Calu3 (cell line): ENCODE measurements at regions not wholly inside any gene's neighbourhood (a gene's known extent, or its start where the extent isn't known, plus 50 kb on each side); places are given as distances from the start of the nearest gene placed in this dataset.
A peak's percentile ranks its signal among the peaks of the same experiment; 100 is the strongest.

Source experiments
- BruUV-seq: library from RNA; stranded (reverse); fragments of 400-500 nt; replicated peaks from 2 replicates; lab custom pipeline; 2021; lab: Mats Ljungman, UMichigan
- CTCF ChIA-PET: fragments of 300-600 bp; sonication (Branson Sonifier 250); formaldehyde crosslinking; loops from one replicate; lab custom pipeline; 2022; ENCODE audit warnings: antibody characterized with exemption; lab: Charles Lee
- DNase-seq: peaks from one replicate; pipeline ENCODE4 v3.0.0; 2022
- H3K27ac Mint-ChIP-seq: one replicate; pipeline ENCODE4 v1.8.0; 2022; ENCODE audit warnings: mixed read lengths; ENCODE audit not compliant: unreplicated experiment
- H3K27me3 Mint-ChIP-seq: one replicate; pipeline ENCODE4 v1.8.0; 2022; ENCODE audit warnings: mixed read lengths; ENCODE audit not compliant: unreplicated experiment
- H3K36me3 Mint-ChIP-seq: one replicate; pipeline ENCODE4 v1.8.0; 2022; ENCODE audit warnings: mild to moderate bottlenecking, moderate library complexity, mixed read lengths; ENCODE audit not compliant: insufficient read depth, unreplicated experiment
- H3K4me1 Mint-ChIP-seq: one replicate; pipeline ENCODE4 v1.8.0; 2022; ENCODE audit warnings: mild to moderate bottlenecking, low read depth, mixed read lengths; ENCODE audit not compliant: unreplicated experiment
- H3K4me3 Mint-ChIP-seq: one replicate; pipeline ENCODE4 v1.8.0; 2022; ENCODE audit warnings: mild to moderate bottlenecking, low read depth, moderate library complexity, mixed read lengths; ENCODE audit not compliant: unreplicated experiment
- H3K9me3 Mint-ChIP-seq: one replicate; pipeline ENCODE4 v1.8.0; 2022; ENCODE audit warnings: low read depth, mixed read lengths; ENCODE audit not compliant: unreplicated experiment
- intact Hi-C: fragments of 100-400 bp; cut with micrococcal nuclease; formaldehyde crosslinking; loops from one replicate; pipeline ENCODE4 v1.10.0; 2022; ENCODE audit not compliant: unreplicated experiment
- TF ChIP-seq, protein P1 (sequence below): fragments of 200-600 bp; IDR thresholded peaks from one replicate; pipeline ENCODE4 v1.8.0; 2022; ENCODE audit warnings: antibody characterized with exemption; ENCODE audit not compliant: unreplicated experiment

- H3K36me3 Mint-ChIP-seq: peaks cover 4% of the 10 kb centered on the region
- TF ChIP-seq, protein P1, sequence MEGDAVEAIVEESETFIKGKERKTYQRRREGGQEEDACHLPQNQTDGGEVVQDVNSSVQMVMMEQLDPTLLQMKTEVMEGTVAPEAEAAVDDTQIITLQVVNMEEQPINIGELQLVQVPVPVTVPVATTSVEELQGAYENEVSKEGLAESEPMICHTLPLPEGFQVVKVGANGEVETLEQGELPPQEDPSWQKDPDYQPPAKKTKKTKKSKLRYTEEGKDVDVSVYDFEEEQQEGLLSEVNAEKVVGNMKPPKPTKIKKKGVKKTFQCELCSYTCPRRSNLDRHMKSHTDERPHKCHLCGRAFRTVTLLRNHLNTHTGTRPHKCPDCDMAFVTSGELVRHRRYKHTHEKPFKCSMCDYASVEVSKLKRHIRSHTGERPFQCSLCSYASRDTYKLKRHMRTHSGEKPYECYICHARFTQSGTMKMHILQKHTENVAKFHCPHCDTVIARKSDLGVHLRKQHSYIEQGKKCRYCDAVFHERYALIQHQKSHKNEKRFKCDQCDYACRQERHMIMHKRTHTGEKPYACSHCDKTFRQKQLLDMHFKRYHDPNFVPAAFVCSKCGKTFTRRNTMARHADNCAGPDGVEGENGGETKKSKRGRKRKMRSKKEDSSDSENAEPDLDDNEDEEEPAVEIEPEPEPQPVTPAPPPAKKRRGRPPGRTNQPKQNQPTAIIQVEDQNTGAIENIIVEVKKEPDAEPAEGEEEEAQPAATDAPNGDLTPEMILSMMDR: no peak
- CTCF ChIA-PET: interaction anchor here (1.0 to 1.6 kb wide), 2 partner anchors 151 to 281 kb away, joined by 3 to 4 read pairs; no protein-coding TSS in a partner anchor
- H3K4me3 Mint-ChIP-seq: no peak overlapping the region
- H3K27me3 Mint-ChIP-seq: no peaks in the 10 kb centered on the region
- H3K4me1 Mint-ChIP-seq: peaks cover 16% of the 10 kb centered on the region
- H3K27ac Mint-ChIP-seq: peak overlapping the region; percentile 63
- no TSS peak for BruUV-seq
- no peaks in the 10 kb centered on the region for H3K9me3 Mint-ChIP-seq
- DNase-seq: no peak
- intact Hi-C loops: no loop called here
These were observed 63.4 kb upstream of the KLF3 start for GRCh38 chr4:38600575-38600974.

- CTCF ChIA-PET: interaction anchor here (1.0 to 1.6 kb wide), 2 partner anchors 151 to 281 kb away, joined by 3 to 4 read pairs; no protein-coding TSS in a partner anchor
- Mint-ChIP-seq H3K36me3 (peaks cover 4% of the 10 kb centered on the region), H3K4me3 (no peak overlapping the region), H3K27ac (peak overlapping the region; percentile 63), H3K4me1 (peaks cover 23% of the 10 kb centered on the region), H3K9me3 (no peaks in the 10 kb centered on the region), H3K27me3 (no peaks in the 10 kb centered on the region)
- intact Hi-C loops: no loop called here
- peak; percentile 36 for DNase-seq
- TF ChIP-seq, protein P1: no peak
- BruUV-seq: no TSS peak
These were observed 62.6 kb upstream of the KLF3 start for GRCh38 chr4:38601244-38601915.

GRCh38 chr4:38601916-38602291 lies 62.1 kb upstream of the KLF3 start:
- intact Hi-C loops: no loop called here
- Mint-ChIP-seq H3K27me3 (no peaks in the 10 kb centered on the region), H3K9me3 (no peaks in the 10 kb centered on the region), H3K4me1 (peaks cover 27% of the 10 kb centered on the region), H3K27ac (no peak overlapping the region), H3K4me3 (no peak overlapping the region), H3K36me3 (peaks cover 4% of the 10 kb centered on the region)
- no peak for DNase-seq
- no TSS peak for BruUV-seq
- TF ChIP-seq, protein P1: no peak
- CTCF ChIA-PET: no interaction called here

DNA sequence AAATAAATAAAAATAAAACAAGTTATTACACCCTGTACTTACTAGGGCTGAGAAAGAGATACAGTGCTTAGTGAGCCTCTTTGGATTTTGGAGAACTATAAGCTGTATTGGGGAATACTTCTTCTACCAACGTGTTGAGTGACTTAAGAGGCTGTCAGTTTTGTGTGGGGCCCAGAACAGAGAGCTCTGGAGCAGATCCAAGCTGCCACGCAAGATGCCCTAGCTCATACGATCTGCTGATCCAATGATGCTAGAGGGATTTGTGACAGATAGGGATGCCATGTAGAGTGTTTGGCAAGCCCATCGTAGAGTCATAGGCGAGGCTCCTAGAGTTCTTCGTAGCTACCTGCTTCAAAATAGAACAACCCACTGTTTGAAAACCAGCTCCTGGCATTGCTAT lies 60.3 kb upstream of the KLF3 start:
- Mint-ChIP-seq H3K36me3 (peaks cover 4% of the 10 kb centered on the region), H3K9me3 (no peaks in the 10 kb centered on the region), H3K4me1 (peaks cover 27% of the 10 kb centered on the region), H3K27ac (no peak overlapping the region), H3K27me3 (no peaks in the 10 kb centered on the region), H3K4me3 (no peak overlapping the region)
- CTCF ChIA-PET: no interaction called here
- BruUV-seq: no TSS peak
- DNase-seq: no peak
- TF ChIP-seq, protein P1: no peak
- intact Hi-C loops: no loop called here
